ENCODE measurements at regions not wholly inside any gene's neighbourhood (a gene's known extent, or its start where the extent isn't known, plus 50 kb on each side); places are given as distances from the start of the nearest gene placed in this dataset.

- DNase-seq (ENCODE audit: low spot score), result no peak
- TF ChIP-seq CTCF (IDR thresholded peaks at IDR 0.05), result no peak
These were observed 156.4 kb downstream of the ST8SIA4 start for GRCh38 chr5:100746730-100747129.

GRCh38 chr5:100749771-100750284, 153.3 kb downstream of the ST8SIA4 start:
- Histone ChIP-seq H3K9me3 (no peaks in the 10 kb centered on the region), H3K36me3 (no peaks in the 10 kb centered on the region), H3K27ac (no peak overlapping the region), H3K4me1 (ENCODE audit: control insufficient read depth in 1 of 2, low read depth in 2 of 2) (no peaks in the 10 kb centered on the region), H3K4me3 (no peak overlapping the region), H3K27me3 (replicated peaks; ENCODE audit: insufficient read depth) (no peaks in the 10 kb centered on the region)
- DNase-seq (ENCODE audit: low spot score) (no peak), ATAC-seq (ENCODE audit: insufficient number of reproducible peaks, low FRiP score, low read depth) (no peak)
- TF ChIP-seq CTCF (IDR thresholded peaks at IDR 0.05), result no peak

More at GRCh38 chr5:100746730-100747129, 156.4 kb downstream of the ST8SIA4 start:
- H3K27ac ChIP-seq, result no peak overlapping the region
- no peaks in the 10 kb centered on the region for H3K9me3 ChIP-seq
- no peaks in the 10 kb centered on the region for H3K27me3 ChIP-seq (replicated peaks; ENCODE audit: insufficient read depth)
- no peak overlapping the region for H3K4me3 ChIP-seq
- ATAC-seq (ENCODE audit: insufficient number of reproducible peaks, low FRiP score, low read depth), result no peak
- no peaks in the 10 kb centered on the region for H3K4me1 ChIP-seq (ENCODE audit: control insufficient read depth in 1 of 2, low read depth in 2 of 2)
- no peaks in the 10 kb centered on the region for H3K36me3 ChIP-seq

- no peaks in the 10 kb centered on the region for H3K4me1 ChIP-seq (ENCODE audit: control insufficient read depth in 1 of 2, low read depth in 2 of 2)
- TF ChIP-seq CTCF (IDR thresholded peaks at IDR 0.05), result no peak
- H3K36me3 ChIP-seq, result no peaks in the 10 kb centered on the region
- DNase-seq (ENCODE audit: low spot score) (no peak), ATAC-seq (ENCODE audit: insufficient number of reproducible peaks, low FRiP score, low read depth) (no peak)
- H3K27ac ChIP-seq, result no peak overlapping the region
- H3K4me3 ChIP-seq, result no peak overlapping the region
- H3K27me3 ChIP-seq (replicated peaks; ENCODE audit: insufficient read depth), result no peaks in the 10 kb centered on the region
- no peaks in the 10 kb centered on the region for H3K9me3 ChIP-seq
These were observed 147.6 kb downstream of the ST8SIA4 start for GRCh38 chr5:100755435-100755834.
